K562 (cell line): ENCODE measurements at regions not wholly inside any gene's neighbourhood (a gene's known extent, or its start where the extent isn't known, plus 50 kb on each side); places are given as distances from the start of the nearest gene placed in this dataset.

ENCODE experiments used
- ATAC-seq: fragments of 200-7000 bp; cut with Tn5 transposase; 3 replicates; pipeline ENCODE4 v1.9.1; 2020; ENCODE audit warnings: moderate library complexity
- BruUV-seq: library from RNA; stranded (reverse); fragments of 400-500 nt; replicated peaks from 2 replicates; lab custom pipeline; 2021; lab: Mats Ljungman, UMichigan
- CTCF ChIA-PET: fragments of 300-600 bp; formaldehyde crosslinking; extraction: SDS; loops from one replicate; lab custom pipeline; 2021; ENCODE audit warnings: low intra/inter-chr PET ratio; lab: Yijun Ruan, JAX
- POLR2A ChIA-PET: fragments of 300-600, 350-650 bp; sonication (Branson Sonifier 250); formaldehyde crosslinking; extraction: SDS; loops from one replicate; lab custom pipeline; 2021; ENCODE audit warnings: antibody characterized with exemption, inconsistent platforms; lab: Yijun Ruan, JAX
- DNase-seq, 4 experiments: peaks; one replicate each; pipeline versions ENCODE4 v3.0.0 to v3.0.0-alpha.2; 2011 to 2018; ENCODE audit warnings: low spot score in 3 of 4, mixed read lengths in 3 of 4; ENCODE audit errors: extremely low read depth in 1 of 4
- FAIRE-seq: peaks from 2 replicates; lab custom pipeline; 2011; peaks lifted over from hg19 to GRCh38; lab: Jason Lieb, UNC
- H2AFZ ChIP-seq: 2 replicates; pipeline ENCODE4 v1.6.0; 2011; ENCODE audit warnings: low read depth, low read length, control low read depth, inconsistent platforms
- H3K27ac ChIP-seq: fragments of 200-600 bp; 3 replicates; pipeline ENCODE4 v1.8.0; 2011; ENCODE audit warnings: low read depth, mild to moderate bottlenecking, control low read depth, inconsistent platforms, low read length, moderate library complexity, mixed read lengths; ENCODE audit errors: extremely low read depth
- H3K27me3 ChIP-seq, 2 experiments: fragments of 300-600 bp in 1 of 2; 2 replicates in 1 of 2; 3 replicates in 1 of 2; pipeline versions ENCODE4 v1.6.0 to v1.8.0; 2011; ENCODE audit warnings: inconsistent platforms in 2 of 2, low read length in 2 of 2, mild to moderate bottlenecking in 1 of 2, mixed read lengths in 1 of 2, moderate library complexity in 1 of 2; ENCODE audit not compliant: control insufficient read depth in 2 of 2, insufficient read depth in 2 of 2
- H3K36me3 ChIP-seq: fragments of 300-600 bp; 3 replicates; pipeline ENCODE4 v1.8.0; 2011; ENCODE audit warnings: mild to moderate bottlenecking, low read length, inconsistent platforms; ENCODE audit not compliant: control insufficient read depth, insufficient read depth
- H3K4me1 ChIP-seq, 2 experiments: fragments of 200-600 bp in 1 of 2; replicated peaks in 1 of 2; 2 replicates in 1 of 2; 3 replicates in 1 of 2; pipeline versions ENCODE4 v1.5.1 to v1.8.0; 2011; ENCODE audit warnings: inconsistent platforms in 2 of 2, low read length in 2 of 2, mild to moderate bottlenecking in 1 of 2, mixed read lengths in 1 of 2, moderate library complexity in 1 of 2; ENCODE audit not compliant: control insufficient read depth in 2 of 2, insufficient read depth in 2 of 2
- H3K4me2 ChIP-seq: 2 replicates; pipeline ENCODE4 v1.6.1; 2011; ENCODE audit warnings: low read length, control low read depth, inconsistent platforms, mixed read lengths; ENCODE audit not compliant: insufficient read depth
- H3K4me3 ChIP-seq: fragments of 200-600 bp; sonication (generic), shearing (Covaris generic); 2 replicates; pipeline ENCODE4 v1.5.1; 2016; ENCODE audit warnings: control low read depth, inconsistent platforms
- H3K79me2 ChIP-seq: fragments of 200-600 bp; 3 replicates; pipeline ENCODE4 v1.8.0; 2011; ENCODE audit warnings: low read length, inconsistent platforms; ENCODE audit not compliant: control insufficient read depth, insufficient read depth
- H3K9ac ChIP-seq, 2 experiments: 2 replicates each; pipeline versions ENCODE4 v1.6.0 to v1.6.1; 2011; ENCODE audit warnings: low read depth in 2 of 2, low read length in 2 of 2, control low read depth in 1 of 2, inconsistent platforms in 1 of 2, mild to moderate bottlenecking in 1 of 2, mixed read lengths in 1 of 2; ENCODE audit not compliant: insufficient read depth in 1 of 2
- H3K9me1 ChIP-seq: one replicate; pipeline ENCODE4 v1.6.0; 2011; ENCODE audit warnings: inconsistent platforms, mild to moderate bottlenecking, low read length, moderate library complexity; ENCODE audit not compliant: control insufficient read depth, insufficient read depth
- H3K9me3 ChIP-seq: replicated peaks from 2 replicates; pipeline ENCODE4 v1.5.1; 2011; ENCODE audit warnings: low read depth, low read length, inconsistent platforms; ENCODE audit not compliant: control insufficient read depth, insufficient read depth
- H4K20me1 ChIP-seq: replicated peaks from 2 replicates; pipeline ENCODE4 v1.6.1; 2011; ENCODE audit warnings: low read length, inconsistent platforms, mixed read lengths; ENCODE audit not compliant: control insufficient read depth, insufficient read depth
- CEBPB ChIP-seq: fragments of 450-650 bp; IDR thresholded peaks from 2 replicates; pipeline ENCODE4 v1.6.1; 2016; ENCODE audit warnings: missing genetic modification characterization, missing compliant biosample characterization
- E4F1 ChIP-seq: fragments of 250-450 bp; sonication (Bioruptor Pico); IDR thresholded peaks from 2 replicates; pipeline ENCODE4 v1.5.0; 2021; ENCODE audit warnings: mild to moderate bottlenecking, borderline replicate concordance
- GTF2E2 ChIP-seq: fragments of 200-800 bp; sonication (Bioruptor generic); IDR thresholded peaks from 2 replicates; pipeline ENCODE4 v1.6.1; 2016; ENCODE audit warnings: missing genetic modification characterization, missing compliant biosample characterization
- KDM5B ChIP-seq: fragments of 200-600 bp; sonication (generic); IDR thresholded peaks from 2 replicates; pipeline ENCODE4 v1.6.1; 2012; ENCODE audit warnings: low read depth, mild to moderate bottlenecking, moderate library complexity, low read length, control low read depth, inconsistent platforms; ENCODE audit not compliant: insufficient replicate concordance
- MEIS2 ChIP-seq: fragments of 450-650 bp; IDR thresholded peaks from 2 replicates; pipeline ENCODE4 v1.6.1; 2014; ENCODE audit warnings: mild to moderate bottlenecking; ENCODE audit not compliant: partially characterized antibody
- NFRKB ChIP-seq: fragments of 450-650 bp; IDR thresholded peaks from 2 replicates; pipeline ENCODE4 v1.6.1; 2016; ENCODE audit warnings: low read depth
- POLR3A ChIP-seq: IDR thresholded peaks from 2 replicates; pipeline ENCODE4 v1.6.1; 2011; ENCODE audit warnings: borderline replicate concordance, mild to moderate bottlenecking, moderate library complexity; ENCODE audit not compliant: insufficient read length, insufficient read depth; ENCODE audit errors: extremely low read depth
- PURB ChIP-seq: sonication (generic); formaldehyde crosslinking; IDR thresholded peaks from 2 replicates; pipeline ENCODE4 v1.9.0; 2021; ENCODE audit warnings: low read depth, mild to moderate bottlenecking, missing genetic modification reagents
- RBM25 ChIP-seq: fragments of 200-400 bp; formaldehyde crosslinking; IDR thresholded peaks from 2 replicates; pipeline ENCODE4 v1.6.1; 2018; ENCODE audit warnings: low read length, low read depth, moderate library complexity; ENCODE audit not compliant: severe bottlenecking
- STAT6 ChIP-seq: sonication (generic); formaldehyde crosslinking; IDR thresholded peaks from 2 replicates; pipeline ENCODE4 v1.8.1; 2023; ENCODE audit warnings: mild to moderate bottlenecking, missing genetic modification reagents
- TRIM28 ChIP-seq: fragments of 450-650 bp; IDR thresholded peaks from 2 replicates; pipeline ENCODE4 v1.6.1; 2017
- XRCC4 ChIP-seq: IDR thresholded peaks from one replicate; pipeline ENCODE4 v1.6.1; 2011; ENCODE audit not compliant: insufficient read depth, insufficient read length; ENCODE audit errors: extremely low read depth
- ZNF165 ChIP-seq: fragments of 250-450 bp; sonication (Bioruptor Pico); IDR thresholded peaks from 2 replicates; pipeline ENCODE4 v1.4.0; 2020; ENCODE audit warnings: borderline replicate concordance
- ZNF316 ChIP-seq: fragments of 450-650 bp; IDR thresholded peaks from 2 replicates; pipeline ENCODE4 v1.6.1; 2016
- ZNF41 ChIP-seq: fragments of 250-450 bp; sonication (Bioruptor Pico); conservative IDR thresholded peaks from 2 replicates; pipeline ENCODE4 v1.4.0; 2020; ENCODE audit warnings: mild to moderate bottlenecking
- ZNF551 ChIP-seq: fragments of 250-450 bp; sonication (Bioruptor Pico); IDR thresholded peaks from 2 replicates; pipeline ENCODE4 v1.5.0; 2021; ENCODE audit warnings: mild to moderate bottlenecking, moderate library complexity
- WGBS: fragments of 100-300 bp; shearing (Covaris generic); methylation state at CpG from one replicate; pipeline ENCODE4 v1.1.6; 2016; ENCODE audit warnings: low coverage, mixed read lengths; ENCODE audit not compliant: insufficient coverage; ENCODE audit errors: missing lambda C conversion rate; 5-methylcytosine and 5-hydroxymethylcytosine counted together
- in situ Hi-C: fragments of 300-500 bp; cut with MboI; formaldehyde crosslinking; loops from 4 replicates; pipeline ENCODE4 v1.15.0; 2018; ENCODE audit warnings: inconsistent platforms, mixed read lengths
- intact Hi-C: fragments of 100-400 bp; cut with micrococcal nuclease; formaldehyde crosslinking; loops from 2 replicates; pipeline ENCODE4 v1.14.2; 2022

GRCh38 chr1:208743361-208743760 lies 499.2 kb upstream of the PLXNA2 start:
- CTCF ChIA-PET: no interaction called here
- FAIRE-seq: no peak
- no peaks in the 10 kb centered on the region for H3K4me1 ChIP-seq

GRCh38 chr1:208747979-208748378 lies 503.8 kb upstream of the PLXNA2 start:
- H3K36me3 ChIP-seq: no peaks in the 10 kb centered on the region
- POLR2A ChIA-PET: no interaction called here
- no peaks in the 10 kb centered on the region for H3K4me1 ChIP-seq
- no peaks in the 10 kb centered on the region for H3K9me1 ChIP-seq
- H3K9ac ChIP-seq: no peak overlapping the region
- no peak overlapping the region for H2AFZ ChIP-seq
- no TSS peak for BruUV-seq
- WGBS: under 1% methylated on average over 6 of the region's 6 CpGs
- no peak overlapping the region for H3K27ac ChIP-seq
- DNase-seq: no peak
- CTCF ChIA-PET: no interaction called here
- no peak for ATAC-seq
- H3K27me3 ChIP-seq: no peaks in the 10 kb centered on the region
- no peak overlapping the region for H3K4me2 ChIP-seq
- no peaks in the 10 kb centered on the region for H3K79me2 ChIP-seq
- no peak for FAIRE-seq
- intact Hi-C loops (no loop called here), in situ Hi-C loops (no loop called here)
- no peaks in the 10 kb centered on the region for H3K9me3 ChIP-seq
- no peaks in the 10 kb centered on the region for H4K20me1 ChIP-seq
- no peak overlapping the region for H3K4me3 ChIP-seq
- no peak for TF ChIP-seq E4F1 (CRISPR knock-in tag)
- TF ChIP-seq STAT6 (CRISPR knock-in tag): no peak

More at GRCh38 chr1:208743361-208743760, 499.2 kb upstream of the PLXNA2 start:
- H4K20me1 ChIP-seq: no peaks in the 10 kb centered on the region
- 6% methylated on average over 5 of the region's 5 CpGs for WGBS
- no peak for ATAC-seq
- no peaks in the 10 kb centered on the region for H3K9me1 ChIP-seq
- H3K9ac ChIP-seq: no peak overlapping the region
- BruUV-seq: no TSS peak
- H3K27ac ChIP-seq: no peak overlapping the region
- TF ChIP-seq POLR3A (no peak), RBM25 (no peak), XRCC4 (no peak), TRIM28 (no peak), MEIS2 (no peak), ZNF316 (no peak), ZNF551 (CRISPR knock-in tag) (no peak), ZNF41 (CRISPR knock-in tag) (no peak), PURB (CRISPR knock-in tag) (no peak), NFRKB (no peak), CEBPB (tag) (no peak), KDM5B (no peak), GTF2E2 (tag) (no peak), ZNF165 (no peak)
- H2AFZ ChIP-seq: no peak overlapping the region
- H3K4me3 ChIP-seq: no peak overlapping the region
- H3K27me3 ChIP-seq: no peaks in the 10 kb centered on the region
- intact Hi-C loops: no loop called here
- H3K36me3 ChIP-seq: no peaks in the 10 kb centered on the region
- H3K4me2 ChIP-seq: no peak overlapping the region
- no peaks in the 10 kb centered on the region for H3K79me2 ChIP-seq
- no peak for DNase-seq
- POLR2A ChIA-PET: no interaction called here
- in situ Hi-C loops: no loop called here
- H3K9me3 ChIP-seq: no peaks in the 10 kb centered on the region
